Stomach (tissue), 4 donors: ENCODE measurements at regions not wholly inside any gene's neighbourhood (a gene's known extent, or its start where the extent isn't known, plus 50 kb on each side); places are given as distances from the start of the nearest gene placed in this dataset.

Experiments used
- CTCF ChIP-seq, 7 experiments: fragments of 450-650 bp in 4 of 7; fragments of 200-600 bp in 3 of 7; sonication (generic) in 3 of 7; IDR thresholded peaks; one replicate each; pipeline ENCODE4 v1.5.1; 2016 to 2019; ENCODE audit warnings: antibody characterized with exemption in 7 of 7, control low read depth in 2 of 7, mild to moderate bottlenecking in 1 of 7
- POLR2A ChIP-seq, 4 donors: fragments of 450-650 bp; IDR thresholded peaks; one replicate each; pipeline ENCODE4 v1.6.1; 2016; ENCODE audit warnings: antibody characterized with exemption in 4 of 4, control low read depth in 2 of 4, mild to moderate bottlenecking in 1 of 4, moderate library complexity in 1 of 4

DNA sequence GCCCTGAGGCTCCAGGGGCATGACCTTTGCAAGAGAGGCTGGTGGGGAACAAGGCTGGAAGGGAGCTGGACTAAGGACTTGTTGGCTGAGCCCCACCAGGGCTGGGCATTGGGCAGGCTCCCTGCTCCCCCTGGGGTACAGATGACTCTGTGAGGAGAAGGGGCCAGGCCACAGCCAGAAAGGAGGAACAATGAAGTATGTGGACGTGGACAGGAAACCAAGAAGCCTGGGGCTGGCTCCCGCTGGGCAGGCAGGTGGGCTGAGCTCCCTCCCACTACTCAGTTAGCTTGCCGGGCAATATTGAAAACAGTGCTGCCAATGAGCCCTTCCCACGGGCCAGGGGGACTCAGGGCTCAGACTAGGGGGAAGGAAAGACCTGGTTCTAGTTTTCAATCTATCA lies 66.1 kb upstream of the SPTLC1 start:
- TF ChIP-seq CTCF (IDR thresholded peaks at IDR 0.05) (no peak), POLR2A (IDR thresholded peaks at IDR 0.05) (no peak)
